GM12878 (cell line): ENCODE measurements at regions not wholly inside any gene's neighbourhood (a gene's known extent, or its start where the extent isn't known, plus 50 kb on each side); places are given as distances from the start of the nearest gene placed in this dataset.

Experiments used
- ATAC-seq: fragments of 200-7000 bp; cut with Tn5 transposase; 3 replicates; pipeline ENCODE4 v1.9.1; 2020; ENCODE audit warnings: mild to moderate bottlenecking, moderate library complexity
- BruUV-seq: library from RNA; stranded (reverse); fragments of 400-500 nt; replicated peaks from 2 replicates; lab custom pipeline; 2021; lab: Mats Ljungman, UMichigan
- CTCF ChIA-PET: fragments of 300-600 bp; sonication (Branson Sonifier 250); formaldehyde crosslinking; extraction: SDS; loops from one replicate; lab custom pipeline; 2021; ENCODE audit warnings: inconsistent platforms; lab: Yijun Ruan, JAX
- POLR2A ChIA-PET: fragments of 350-600 bp; formaldehyde crosslinking; extraction: SDS; loops from one replicate; lab custom pipeline; 2021; ENCODE audit warnings: inconsistent platforms; lab: Charles Lee
- RAD21 ChIA-PET: fragments of 300-600 bp; sonication (Branson Sonifier 250); formaldehyde crosslinking; loops from one replicate; lab custom pipeline; 2023; ENCODE audit warnings: antibody characterized with exemption; ENCODE audit not compliant: unreplicated experiment; lab: Charles Lee
- SMC1A ChIA-PET: fragments of 300-600 bp; sonication (Branson Sonifier 250); formaldehyde crosslinking; loops from one replicate; lab custom pipeline; 2023; ENCODE audit not compliant: unreplicated experiment, uncharacterized antibody; lab: Charles Lee
- DNase-seq: peaks from one replicate; pipeline ENCODE4 v3.0.0-alpha.2; 2011; ENCODE audit warnings: low read depth, low spot score
- FAIRE-seq: peaks from 3 replicates; lab custom pipeline; 2011; peaks lifted over from hg19 to GRCh38; lab: Jason Lieb, UNC
- H2AFZ ChIP-seq: 2 replicates; pipeline ENCODE4 v1.6.0; 2011; ENCODE audit warnings: low read depth, low read length, control low read depth; ENCODE audit not compliant: control insufficient read depth
- H3K27ac ChIP-seq: 2 replicates; pipeline ENCODE4 v1.5.1; 2011; ENCODE audit warnings: control low read depth; ENCODE audit not compliant: control insufficient read depth, insufficient read depth
- H3K27me3 ChIP-seq, 2 experiments: replicated peaks in 1 of 2; 2 replicates each; pipeline versions ENCODE4 v1.6.0 to v1.6.1; 2011; ENCODE audit warnings: low read length in 1 of 2; ENCODE audit not compliant: control insufficient read depth in 2 of 2, insufficient read depth in 2 of 2
- H3K36me3 ChIP-seq, 2 experiments: 2 replicates each; pipeline ENCODE4 v1.5.1; 2011; ENCODE audit warnings: low read length in 1 of 2; ENCODE audit not compliant: control insufficient read depth in 2 of 2, insufficient read depth in 2 of 2
- H3K4me1 ChIP-seq: 2 replicates; pipeline ENCODE4 v1.6.1; 2011; ENCODE audit warnings: mild to moderate bottlenecking, low read length, moderate library complexity, mixed read lengths; ENCODE audit not compliant: control insufficient read depth, insufficient read depth
- H3K4me2 ChIP-seq: 2 replicates; pipeline ENCODE4 v1.6.0; 2011; ENCODE audit warnings: control low read depth; ENCODE audit not compliant: control insufficient read depth, insufficient read depth
- H3K4me3 ChIP-seq: fragments of 200-600 bp; sonication (generic); 2 replicates; pipeline ENCODE4 v1.5.1; 2016
- H3K79me2 ChIP-seq: 2 replicates; pipeline ENCODE4 v1.6.0; 2011; ENCODE audit warnings: low read length; ENCODE audit not compliant: control insufficient read depth, insufficient read depth
- H3K9ac ChIP-seq: 2 replicates; pipeline ENCODE4 v1.8.0; 2011; ENCODE audit warnings: low read length, control low read depth, mixed read lengths; ENCODE audit not compliant: control insufficient read depth, insufficient read depth
- H3K9me3 ChIP-seq: replicated peaks from 3 replicates; pipeline ENCODE4 v1.5.1; 2011; ENCODE audit warnings: mild to moderate bottlenecking, low read length; ENCODE audit not compliant: control insufficient read depth, insufficient read depth
- H4K20me1 ChIP-seq: 2 replicates; pipeline ENCODE4 v1.6.0; 2011; ENCODE audit not compliant: control insufficient read depth, insufficient read depth
- ASH2L ChIP-seq: fragments of 300-600, 200-600 bp; sonication (generic); IDR thresholded peaks from 2 replicates; pipeline ENCODE4 v1.6.1; 2017; ENCODE audit warnings: low read depth, mild to moderate bottlenecking, borderline replicate concordance
- BRCA1 ChIP-seq: IDR thresholded peaks from 2 replicates; pipeline ENCODE4 v1.6.1; 2011; ENCODE audit warnings: low read depth, low read length, improper control_type of control experiment
- ESRRA ChIP-seq: IDR thresholded peaks from 2 replicates; pipeline ENCODE4 v1.6.1; 2012; ENCODE audit warnings: mild to moderate bottlenecking, low read length, improper control_type of control experiment
- FOS ChIP-seq: IDR thresholded peaks from 3 replicates; pipeline ENCODE4 v1.6.1; 2011; ENCODE audit warnings: borderline replicate concordance; ENCODE audit not compliant: insufficient read length; ENCODE audit errors: extremely low read depth
- GABPA ChIP-seq: IDR thresholded peaks from 2 replicates; pipeline ENCODE4 v1.6.1; 2014; ENCODE audit warnings: antibody characterized with exemption, low read depth, mild to moderate bottlenecking, inconsistent platforms
- IRF3 ChIP-seq: fragments of 450-650 bp; IDR thresholded peaks from 2 replicates; pipeline ENCODE4 v1.6.1; 2014; ENCODE audit warnings: mild to moderate bottlenecking
- MEF2B ChIP-seq: fragments of 450-650 bp; IDR thresholded peaks from 2 replicates; pipeline ENCODE4 v1.6.1; 2018; ENCODE audit warnings: mild to moderate bottlenecking, moderate library complexity; ENCODE audit not compliant: partially characterized antibody, poor library complexity, severe bottlenecking
- MLLT1 ChIP-seq: fragments of 450-650 bp; IDR thresholded peaks from 2 replicates; pipeline ENCODE4 v1.6.1; 2016; ENCODE audit warnings: mild to moderate bottlenecking
- NFXL1 ChIP-seq: fragments of 450-650 bp; IDR thresholded peaks from 2 replicates; pipeline ENCODE4 v1.6.1; 2017; ENCODE audit warnings: antibody characterized with exemption, mild to moderate bottlenecking, borderline replicate concordance
- PAX8 ChIP-seq: fragments of 450-650 bp; IDR thresholded peaks from 2 replicates; pipeline ENCODE4 v1.6.1; 2017; ENCODE audit warnings: mild to moderate bottlenecking, moderate library complexity
- POLR2AphosphoS2 ChIP-seq: IDR thresholded peaks from 2 replicates; pipeline ENCODE4 v1.6.1; 2011; ENCODE audit warnings: low read depth, mild to moderate bottlenecking, low read length, improper control_type of control experiment, moderate library complexity
- ZBTB40 ChIP-seq: fragments of 450-650 bp; IDR thresholded peaks from 2 replicates; pipeline ENCODE4 v1.6.1; 2016; ENCODE audit warnings: mild to moderate bottlenecking, moderate library complexity, borderline replicate concordance
- ZNF24 ChIP-seq: fragments of 450-650 bp; IDR thresholded peaks from 2 replicates; pipeline ENCODE4 v1.6.1; 2017; ENCODE audit warnings: antibody characterized with exemption, mild to moderate bottlenecking
- WGBS: methylation state at CpG from one replicate; pipeline ENCODE4 v1.1.6; 2016; ENCODE audit warnings: low lambda C conversion rate; ENCODE audit not compliant: insufficient replicate concordance, insufficient coverage; ENCODE audit errors: missing lambda C conversion rate; 5-methylcytosine and 5-hydroxymethylcytosine counted together
- in situ Hi-C: fragments of 300-500 bp; cut with MboI; formaldehyde crosslinking; loops from 9 replicates; pipeline ENCODE4 v1.14.3; 2018; ENCODE audit warnings: mixed read lengths
- intact Hi-C: fragments of 100-400 bp; cut with micrococcal nuclease; formaldehyde crosslinking; loops from one replicate; pipeline ENCODE4 v1.14.2; 2022; ENCODE audit not compliant: unreplicated experiment
- TF ChIP-seq, protein P1 (sequence below): fragments of 450-650 bp; conservative IDR thresholded peaks from 2 replicates; pipeline ENCODE4 v1.6.1; 2017; ENCODE audit warnings: mild to moderate bottlenecking, moderate library complexity

DNA sequence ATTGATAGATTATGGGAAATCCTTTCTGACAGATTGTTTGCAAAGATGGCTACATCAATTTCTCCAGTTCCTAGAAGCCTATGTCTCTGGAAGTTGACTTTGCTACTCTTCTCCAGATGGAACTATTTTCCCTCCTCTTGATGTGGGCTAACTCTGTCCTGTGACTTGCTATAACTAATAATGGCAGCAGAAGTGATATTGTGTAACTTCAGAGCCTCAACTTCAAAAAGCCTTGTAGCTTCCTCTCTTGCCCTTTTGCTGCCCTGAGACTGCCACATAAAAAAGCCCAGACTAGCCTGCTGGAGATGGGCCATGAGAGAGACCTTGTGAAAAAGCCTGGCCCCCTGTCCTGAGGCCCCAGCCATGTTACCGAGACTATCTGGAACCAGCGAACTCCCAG lies 210.7 kb upstream of the SLC7A11 start (continued):
- TF ChIP-seq ZBTB40 = no peak
- TF ChIP-seq ZNF24 = no peak
- no peak for TF ChIP-seq ASH2L
- TF ChIP-seq POLR2AphosphoS2 = no peak
- TF ChIP-seq NFXL1 = no peak
- TF ChIP-seq MEF2B = no peak
- no peak for TF ChIP-seq GABPA

GRCh38 chr4:138451276-138451663 lies 209.1 kb upstream of the SLC7A11 start:
- intact Hi-C loops (no loop called here), in situ Hi-C loops (no loop called here)
- ATAC-seq = no peak
- H3K27ac ChIP-seq = no peak overlapping the region
- no peak for DNase-seq
- BruUV-seq = no TSS peak
- ChIA-PET POLR2A (interaction anchor here (0.5 kb wide), 1 partner anchor 650 kb away, joined by 3 read pairs; no protein-coding TSS in a partner anchor), SMC1A (interaction anchor here (0.6 to 1.3 kb wide), 4 partner anchors 9 to 39 kb away, joined by 3 read pairs; no protein-coding TSS in a partner anchor), CTCF (no interaction called here), RAD21 (interaction anchor here (1.0 kb wide), 1 partner anchor 17 kb away, joined by 4 read pairs; no protein-coding TSS in a partner anchor)
- no peaks in the 10 kb centered on the region for H3K27me3 ChIP-seq
- no peaks in the 10 kb centered on the region for H3K36me3 ChIP-seq
- H3K4me2 ChIP-seq = no peak overlapping the region
- H2AFZ ChIP-seq = no peak overlapping the region
- H3K9me3 ChIP-seq = no peaks in the 10 kb centered on the region
- H3K79me2 ChIP-seq = no peaks in the 10 kb centered on the region
- FAIRE-seq = no peak
- H3K9ac ChIP-seq = no peak overlapping the region
- H4K20me1 ChIP-seq = no peaks in the 10 kb centered on the region
- WGBS = 4% methylated on average over 1 of the region's 1 CpG
- H3K4me3 ChIP-seq = no peak overlapping the region
- no peaks in the 10 kb centered on the region for H3K4me1 ChIP-seq
- TF ChIP-seq IRF3 (no peak), ESRRA (no peak), FOS (no peak), BRCA1 (no peak), PAX8 (no peak), MLLT1 (no peak), POLR2AphosphoS2 (no peak)
- TF ChIP-seq, protein P1, sequence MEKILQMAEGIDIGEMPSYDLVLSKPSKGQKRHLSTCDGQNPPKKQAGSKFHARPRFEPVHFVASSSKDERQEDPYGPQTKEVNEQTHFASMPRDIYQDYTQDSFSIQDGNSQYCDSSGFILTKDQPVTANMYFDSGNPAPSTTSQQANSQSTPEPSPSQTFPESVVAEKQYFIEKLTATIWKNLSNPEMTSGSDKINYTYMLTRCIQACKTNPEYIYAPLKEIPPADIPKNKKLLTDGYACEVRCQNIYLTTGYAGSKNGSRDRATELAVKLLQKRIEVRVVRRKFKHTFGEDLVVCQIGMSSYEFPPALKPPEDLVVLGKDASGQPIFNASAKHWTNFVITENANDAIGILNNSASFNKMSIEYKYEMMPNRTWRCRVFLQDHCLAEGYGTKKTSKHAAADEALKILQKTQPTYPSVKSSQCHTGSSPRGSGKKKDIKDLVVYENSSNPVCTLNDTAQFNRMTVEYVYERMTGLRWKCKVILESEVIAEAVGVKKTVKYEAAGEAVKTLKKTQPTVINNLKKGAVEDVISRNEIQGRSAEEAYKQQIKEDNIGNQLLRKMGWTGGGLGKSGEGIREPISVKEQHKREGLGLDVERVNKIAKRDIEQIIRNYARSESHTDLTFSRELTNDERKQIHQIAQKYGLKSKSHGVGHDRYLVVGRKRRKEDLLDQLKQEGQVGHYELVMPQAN = no peak
